GM20000 (cell line): ENCODE measurements at regions not wholly inside any gene's neighbourhood (a gene's known extent, or its start where the extent isn't known, plus 50 kb on each side); places are given as distances from the start of the nearest gene placed in this dataset.

Experiments used
- DNase-seq: peaks from one replicate; pipeline ENCODE4 v3.0.0; 2012; ENCODE audit warnings: low spot score
- TF ChIP-seq, protein P1 (sequence below): IDR thresholded peaks from 2 replicates; pipeline ENCODE4 v1.5.1; 2012; ENCODE audit warnings: mild to moderate bottlenecking, control low read depth; ENCODE audit errors: extremely low read depth, missing control alignments

DNA sequence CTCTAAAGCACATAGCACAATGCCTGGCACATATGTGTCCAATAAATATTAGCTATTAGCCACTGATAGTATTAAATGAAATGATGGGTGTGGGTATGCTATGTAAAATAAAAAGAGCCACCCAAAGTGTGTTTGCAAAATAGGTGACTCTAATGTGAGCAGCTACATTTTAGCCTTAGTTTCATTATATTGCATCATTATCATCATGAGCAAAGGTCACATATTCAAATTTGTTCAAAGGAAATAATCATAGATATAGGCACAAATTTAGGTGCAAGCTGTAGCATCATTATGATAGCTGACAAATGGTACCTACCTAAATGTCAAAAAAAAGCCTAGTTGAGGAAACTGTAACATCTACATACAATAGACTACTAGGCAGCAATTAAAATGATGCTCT is 373.9 kb upstream of the FGF13 start:
- TF ChIP-seq, protein P1, sequence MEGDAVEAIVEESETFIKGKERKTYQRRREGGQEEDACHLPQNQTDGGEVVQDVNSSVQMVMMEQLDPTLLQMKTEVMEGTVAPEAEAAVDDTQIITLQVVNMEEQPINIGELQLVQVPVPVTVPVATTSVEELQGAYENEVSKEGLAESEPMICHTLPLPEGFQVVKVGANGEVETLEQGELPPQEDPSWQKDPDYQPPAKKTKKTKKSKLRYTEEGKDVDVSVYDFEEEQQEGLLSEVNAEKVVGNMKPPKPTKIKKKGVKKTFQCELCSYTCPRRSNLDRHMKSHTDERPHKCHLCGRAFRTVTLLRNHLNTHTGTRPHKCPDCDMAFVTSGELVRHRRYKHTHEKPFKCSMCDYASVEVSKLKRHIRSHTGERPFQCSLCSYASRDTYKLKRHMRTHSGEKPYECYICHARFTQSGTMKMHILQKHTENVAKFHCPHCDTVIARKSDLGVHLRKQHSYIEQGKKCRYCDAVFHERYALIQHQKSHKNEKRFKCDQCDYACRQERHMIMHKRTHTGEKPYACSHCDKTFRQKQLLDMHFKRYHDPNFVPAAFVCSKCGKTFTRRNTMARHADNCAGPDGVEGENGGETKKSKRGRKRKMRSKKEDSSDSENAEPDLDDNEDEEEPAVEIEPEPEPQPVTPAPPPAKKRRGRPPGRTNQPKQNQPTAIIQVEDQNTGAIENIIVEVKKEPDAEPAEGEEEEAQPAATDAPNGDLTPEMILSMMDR = no peak
- no peak for DNase-seq

DNA sequence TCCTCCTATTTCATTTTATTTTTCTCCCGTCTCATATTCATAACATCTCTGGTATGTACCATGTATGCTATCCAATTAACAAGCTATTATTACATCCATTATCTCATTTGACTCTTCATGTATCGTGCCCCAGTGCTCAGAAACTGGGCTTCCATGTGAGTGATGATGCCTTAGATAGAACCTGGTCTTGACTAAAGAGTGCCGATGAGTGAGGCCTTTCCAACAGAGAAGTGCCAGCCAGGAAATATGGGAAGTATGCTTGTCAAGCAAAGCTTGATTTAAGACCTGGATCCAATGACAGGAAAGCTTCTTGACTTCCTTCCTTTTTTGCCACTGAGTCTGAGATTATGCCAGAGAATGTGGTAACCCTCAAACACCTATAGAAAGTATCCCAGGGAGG is 371.7 kb upstream of the FGF13 start:
- TF ChIP-seq, protein P1 = no peak
- no peak for DNase-seq

DNA sequence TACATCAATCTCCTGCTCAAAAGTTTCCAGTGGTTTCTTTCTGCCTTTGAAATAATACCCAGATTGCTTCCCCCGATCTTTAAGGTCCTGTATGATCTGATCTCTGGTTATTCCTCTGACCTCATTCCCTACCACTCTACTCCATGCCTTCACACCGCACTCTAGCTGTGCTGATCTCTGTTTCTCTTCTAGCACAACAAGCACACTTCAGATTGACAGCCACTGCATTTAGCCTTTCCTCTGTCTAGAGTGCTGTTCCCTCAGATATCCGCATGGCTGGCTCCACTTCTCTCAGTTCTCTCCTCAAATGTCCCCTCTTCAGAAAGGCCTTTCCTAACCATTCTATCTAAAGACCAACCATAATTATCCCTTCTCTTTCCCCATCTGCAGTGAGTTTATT is 370.4 kb upstream of the FGF13 start:
- TF ChIP-seq, protein P1 = no peak
- no peak for DNase-seq

DNA sequence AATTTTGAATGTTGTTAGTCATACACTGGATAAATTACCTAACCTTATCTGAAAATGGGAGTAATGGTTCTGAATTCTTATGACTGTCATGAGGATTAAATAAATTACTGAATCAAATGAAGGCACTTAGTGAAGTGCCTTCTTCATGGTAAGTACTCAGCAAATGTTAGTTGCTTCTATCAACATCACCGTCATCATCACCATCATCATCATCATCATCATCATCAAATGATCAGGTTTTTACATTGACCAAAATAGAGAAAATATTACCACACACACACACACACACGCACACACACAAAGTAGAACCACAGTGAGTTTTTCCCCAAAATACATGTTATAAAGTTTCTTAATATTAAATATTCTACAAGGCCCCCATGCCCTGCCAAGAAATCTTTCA is 368.3 kb upstream of the FGF13 start:
- TF ChIP-seq, protein P1 = no peak
- no peak for DNase-seq

DNA sequence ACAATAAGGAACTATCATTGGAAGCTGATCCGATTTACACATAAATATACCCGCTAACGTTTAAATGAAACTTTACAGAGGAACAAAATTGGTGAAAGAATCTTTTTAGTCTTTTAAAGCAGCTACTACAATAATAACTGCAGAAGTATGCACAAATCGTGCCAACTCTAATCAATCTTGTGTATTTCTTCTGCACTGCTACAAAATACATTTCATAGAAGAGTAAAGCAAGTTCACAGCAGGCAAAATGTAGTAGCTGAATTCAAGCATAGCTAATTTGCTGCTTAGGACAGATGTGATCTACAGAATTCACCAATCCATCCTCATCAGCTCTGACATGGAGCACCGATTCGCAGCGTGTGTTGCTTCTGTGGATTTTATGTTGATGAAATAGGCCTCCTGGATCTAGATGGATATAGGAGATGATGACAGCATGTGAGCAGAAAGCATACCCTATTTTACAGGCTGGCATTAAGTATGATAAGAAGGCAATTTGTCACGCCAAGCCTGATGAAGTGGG is 367.3 kb upstream of the FGF13 start:
- no peak for DNase-seq
- TF ChIP-seq, protein P1 = no peak

DNA sequence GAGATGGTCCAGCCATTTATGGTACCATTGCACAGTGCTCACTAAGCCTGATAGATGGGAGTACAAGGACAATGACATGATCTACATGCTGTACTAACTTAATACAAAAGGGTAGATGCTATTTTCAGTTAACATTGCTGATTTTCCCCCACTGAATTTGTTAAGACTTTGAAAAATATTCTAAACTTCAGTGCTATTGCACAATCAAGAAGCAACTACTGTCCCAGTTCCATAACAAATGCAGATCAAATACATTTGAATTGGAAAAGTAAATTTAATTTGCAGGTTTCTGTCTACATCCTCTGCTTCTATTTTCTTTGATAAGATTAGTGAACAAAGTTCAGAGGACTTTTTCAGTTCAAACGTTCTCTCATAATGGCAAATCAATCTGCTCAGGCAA is 366.8 kb upstream of the FGF13 start:
- TF ChIP-seq, protein P1 = no peak
- DNase-seq = no peak

DNA sequence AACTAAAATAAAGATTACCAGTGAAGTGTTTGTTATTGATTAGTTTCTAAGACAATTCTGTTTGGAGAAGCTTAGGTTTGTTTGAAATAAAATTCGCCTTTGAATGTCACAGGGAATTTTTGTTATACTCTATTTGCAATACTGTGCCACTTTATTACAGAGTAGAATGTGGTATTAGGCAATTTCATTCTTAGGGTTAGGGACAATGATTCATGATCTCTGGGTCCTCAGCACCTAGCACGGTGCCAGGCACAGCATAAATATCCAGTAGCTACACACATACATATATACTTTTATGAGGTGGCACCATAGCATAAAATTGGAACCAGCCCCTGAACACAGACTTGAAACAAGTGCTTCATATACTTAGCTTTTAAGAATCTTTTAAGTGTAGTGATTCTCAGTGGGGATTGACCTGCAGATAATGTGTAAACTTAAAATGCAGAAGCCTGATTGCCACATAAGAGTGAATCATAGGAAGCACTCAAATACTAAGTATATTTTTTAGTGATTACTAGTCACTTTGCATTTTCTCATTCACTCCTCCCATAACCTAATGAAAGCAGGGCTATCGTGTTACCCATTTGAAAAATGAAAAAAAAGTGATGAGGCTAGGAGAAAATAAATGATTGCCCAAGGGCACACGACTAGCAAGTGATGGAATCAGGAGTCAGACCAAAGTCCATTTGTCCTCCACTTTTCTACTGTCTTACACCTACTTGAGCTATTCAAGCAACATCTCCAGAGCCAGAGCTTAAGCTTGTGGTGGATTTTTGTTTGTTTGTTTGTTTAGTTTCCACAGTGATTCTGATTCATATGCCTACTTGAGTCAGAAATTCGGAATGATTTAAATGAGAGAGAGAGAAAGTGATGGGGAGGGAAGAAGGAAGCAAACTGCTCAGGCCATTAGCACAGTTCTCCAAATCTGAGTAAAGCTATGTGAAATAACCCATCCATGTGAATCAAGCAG is 366.0 kb upstream of the FGF13 start:
- no peak for DNase-seq
- TF ChIP-seq, protein P1 = no peak
